ENCODE measurements at regions not wholly inside any gene's neighbourhood (a gene's known extent, or its start where the extent isn't known, plus 50 kb on each side); places are given as distances from the start of the nearest gene placed in this dataset.

DNA sequence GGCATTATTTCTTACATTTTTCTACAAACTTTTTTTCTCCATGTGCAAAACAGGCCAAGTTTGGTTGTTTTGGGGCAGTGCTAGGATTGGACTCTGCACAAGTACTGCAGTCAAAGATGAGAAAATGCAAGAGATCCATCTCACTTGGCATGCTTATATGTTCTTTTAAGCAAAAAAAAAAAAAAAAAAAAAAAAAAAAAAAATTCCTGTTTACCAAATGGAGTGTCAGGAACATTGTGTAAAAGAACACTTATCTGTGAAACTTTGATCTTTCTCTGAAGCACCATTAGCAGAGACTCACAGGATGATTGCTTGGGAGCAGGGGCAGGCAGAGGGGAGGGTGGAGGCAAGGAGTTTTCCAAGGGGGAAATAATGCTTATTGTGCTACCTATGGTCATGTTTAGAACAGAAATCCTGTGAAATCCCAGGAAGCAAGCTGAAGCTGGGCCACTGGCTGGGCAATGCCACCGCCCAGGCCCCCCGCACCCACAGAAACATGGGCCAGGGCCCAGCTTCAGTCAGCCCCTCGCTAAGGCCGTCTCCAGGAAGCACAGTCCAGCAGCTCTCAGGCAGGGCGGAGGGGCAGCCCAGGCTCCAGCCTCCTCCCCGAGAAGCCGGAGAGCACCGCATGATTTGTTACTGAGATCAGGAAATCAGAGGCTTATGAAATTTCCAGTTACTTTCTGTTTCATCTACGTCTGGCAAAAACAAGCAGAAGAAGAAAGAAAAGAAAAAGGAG is 229.4 kb downstream of the ZNF516 start:
- Histone ChIP-seq H3K4me1 (ENCODE audit: control insufficient read depth, insufficient read depth, low read length) (no peaks in the 10 kb centered on the region), H3K9me3 (ENCODE audit: control insufficient read depth, low read length) (no peaks in the 10 kb centered on the region), H3K36me3 (ENCODE audit: control insufficient read depth, insufficient read depth, low read length) (no peaks in the 10 kb centered on the region), H3K9ac (ENCODE audit: low read length) (peak overlapping the region; percentile 28), H3K27me3 (ENCODE audit: control insufficient read depth, insufficient read depth, low read length) (no peaks in the 10 kb centered on the region), H3K4me3 (ENCODE audit: low read length) (no peak overlapping the region)

DNA sequence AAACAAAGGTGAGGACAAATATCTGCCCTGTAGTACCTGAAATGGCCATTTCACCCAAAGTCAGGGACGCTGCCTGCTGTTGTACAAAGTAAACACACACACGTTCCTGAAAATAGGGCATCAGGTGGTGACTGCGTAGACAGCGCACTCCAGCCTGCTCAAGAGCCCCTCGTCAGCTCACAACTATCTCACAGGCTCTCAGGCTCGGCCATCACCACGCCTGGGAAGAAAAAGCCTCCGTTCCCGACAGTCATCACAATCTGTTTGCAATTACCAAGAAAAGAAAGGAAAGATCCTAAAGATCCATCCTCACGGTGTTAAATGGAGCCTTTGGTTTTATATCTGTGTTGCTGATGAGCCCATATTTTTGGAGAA is 230.2 kb downstream of the ZNF516 start:
- Histone ChIP-seq H3K4me3 (ENCODE audit: low read length) (no peak overlapping the region), H3K4me1 (ENCODE audit: control insufficient read depth, insufficient read depth, low read length) (no peaks in the 10 kb centered on the region), H3K27me3 (ENCODE audit: control insufficient read depth, insufficient read depth, low read length) (no peaks in the 10 kb centered on the region), H3K9me3 (ENCODE audit: control insufficient read depth, low read length) (no peaks in the 10 kb centered on the region), H3K9ac (ENCODE audit: low read length) (no peak overlapping the region), H3K36me3 (ENCODE audit: control insufficient read depth, insufficient read depth, low read length) (no peaks in the 10 kb centered on the region)

DNA sequence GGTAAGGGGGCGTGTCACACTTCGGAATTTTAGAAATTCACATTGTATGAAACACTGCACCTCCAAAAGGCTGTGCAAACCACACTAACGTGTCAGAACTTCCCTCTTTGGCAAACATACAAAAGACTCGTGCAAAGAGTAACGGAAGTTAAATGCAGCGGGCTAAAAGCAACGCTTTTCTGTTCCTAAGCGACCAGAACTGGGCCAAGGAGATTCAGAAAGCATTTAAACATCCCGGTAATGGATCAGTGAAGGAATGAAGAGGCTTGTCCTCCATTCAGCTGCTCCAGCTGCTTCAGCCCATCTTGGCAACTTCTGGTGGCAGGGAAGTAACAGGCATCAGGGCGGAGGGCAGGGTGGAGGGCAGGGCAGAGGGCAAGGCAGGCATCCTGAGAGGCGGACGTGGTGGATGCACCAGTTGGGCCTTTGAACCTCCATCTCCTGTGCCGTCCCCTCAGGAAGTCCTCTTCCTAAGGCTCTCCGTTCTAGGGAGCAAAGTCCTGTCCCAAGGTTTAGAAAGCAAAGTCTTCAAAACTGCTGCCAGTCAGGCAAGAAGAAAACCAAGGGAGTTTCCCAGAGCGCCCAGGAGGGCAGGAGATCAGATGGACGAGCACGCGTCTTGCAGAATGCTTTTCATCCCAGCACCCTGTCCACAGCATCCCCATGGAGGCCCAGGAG is 230.7 kb downstream of the ZNF516 start:
- no peaks in the 10 kb centered on the region for H3K4me1 ChIP-seq (ENCODE audit: control insufficient read depth, insufficient read depth, low read length)
- no peaks in the 10 kb centered on the region for H3K9me3 ChIP-seq (ENCODE audit: control insufficient read depth, low read length)
- H3K27me3 ChIP-seq (ENCODE audit: control insufficient read depth, insufficient read depth, low read length) = no peaks in the 10 kb centered on the region
- no peaks in the 10 kb centered on the region for H3K36me3 ChIP-seq (ENCODE audit: control insufficient read depth, insufficient read depth, low read length)
- no peak overlapping the region for H3K9ac ChIP-seq (ENCODE audit: low read length)
- H3K4me3 ChIP-seq (ENCODE audit: low read length) = no peak overlapping the region

DNA sequence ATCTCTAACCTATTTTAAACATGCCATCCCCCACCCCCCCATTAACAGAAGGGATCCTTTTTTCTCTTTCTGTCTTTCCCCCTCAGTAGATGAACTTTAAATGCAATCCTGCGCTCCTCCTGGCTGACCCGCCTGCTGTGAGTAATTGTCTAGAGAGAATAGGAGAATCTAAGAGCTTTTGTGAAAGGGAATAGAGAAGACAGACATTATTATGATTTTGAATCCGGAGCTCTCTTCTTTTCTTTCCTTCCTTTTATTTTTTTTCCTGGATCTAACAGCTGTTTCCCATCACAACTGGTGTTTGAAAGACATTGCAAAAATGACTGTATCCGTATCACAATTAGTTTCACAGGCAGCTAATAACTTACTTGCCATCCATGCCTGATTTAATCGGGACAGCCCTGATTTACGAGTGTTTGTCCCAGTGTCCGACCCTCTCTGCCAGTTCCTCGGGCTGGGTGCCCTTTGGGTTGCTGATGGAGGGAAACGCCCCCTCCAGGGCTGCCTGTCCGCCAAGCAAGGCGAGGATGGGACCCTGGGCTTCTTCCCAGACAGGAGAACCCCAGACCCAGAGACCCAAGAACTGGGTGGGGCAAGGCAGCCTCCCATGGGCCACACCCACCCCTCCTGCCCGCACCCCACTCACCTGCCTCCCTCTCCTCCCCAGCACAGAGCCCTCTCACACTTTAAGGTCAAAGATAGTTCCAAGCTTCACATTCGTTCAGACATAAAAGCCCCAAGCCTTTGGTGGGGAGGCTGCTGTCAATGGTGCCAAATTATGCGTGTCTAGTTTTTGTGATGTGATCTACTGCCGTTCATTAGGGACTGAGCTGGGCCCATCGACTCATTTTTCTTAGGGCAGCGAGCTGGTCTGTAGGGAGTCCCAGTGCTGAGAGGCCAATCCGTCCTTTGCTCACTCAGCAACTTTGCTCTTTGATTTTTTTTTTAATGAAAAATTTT is 231.7 kb downstream of the ZNF516 start:
- no peaks in the 10 kb centered on the region for H3K9me3 ChIP-seq (ENCODE audit: control insufficient read depth, low read length)
- no peak overlapping the region for H3K4me3 ChIP-seq (ENCODE audit: low read length)
- no peaks in the 10 kb centered on the region for H3K4me1 ChIP-seq (ENCODE audit: control insufficient read depth, insufficient read depth, low read length)
- no peaks in the 10 kb centered on the region for H3K27me3 ChIP-seq (ENCODE audit: control insufficient read depth, insufficient read depth, low read length)
- H3K9ac ChIP-seq (ENCODE audit: low read length) = no peak overlapping the region
- H3K36me3 ChIP-seq (ENCODE audit: control insufficient read depth, insufficient read depth, low read length) = no peaks in the 10 kb centered on the region

DNA sequence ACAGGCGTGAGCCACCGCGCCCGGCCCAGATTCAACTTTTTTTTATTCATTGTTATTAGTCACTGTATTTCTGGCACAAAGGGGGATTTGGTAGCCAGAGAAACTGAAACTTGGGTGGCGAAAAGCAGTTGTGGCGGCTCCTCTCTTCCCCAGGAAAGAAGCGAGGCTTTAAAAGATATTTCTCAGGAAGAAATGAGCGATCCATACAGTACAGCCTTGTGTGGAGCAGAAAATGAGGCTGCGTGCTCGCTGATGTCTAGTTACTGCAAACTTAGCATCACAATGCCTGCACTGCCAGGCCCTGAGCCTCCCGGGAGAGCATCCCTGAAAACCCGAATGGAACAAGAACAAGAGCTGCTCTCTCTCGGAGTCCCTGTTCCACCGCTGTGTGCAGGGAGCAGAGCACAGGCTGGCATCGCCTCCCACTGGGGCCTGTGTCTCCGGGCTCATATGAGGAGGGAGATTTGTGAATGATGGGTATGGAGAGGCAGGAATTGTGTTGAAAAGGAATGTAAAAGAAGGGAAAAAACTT is 234.0 kb downstream of the ZNF516 start:
- no peaks in the 10 kb centered on the region for H3K27me3 ChIP-seq (ENCODE audit: control insufficient read depth, insufficient read depth, low read length)
- no peaks in the 10 kb centered on the region for H3K36me3 ChIP-seq (ENCODE audit: control insufficient read depth, insufficient read depth, low read length)
- H3K9ac ChIP-seq (ENCODE audit: low read length) = no peak overlapping the region
- H3K9me3 ChIP-seq (ENCODE audit: control insufficient read depth, low read length) = no peaks in the 10 kb centered on the region
- H3K4me3 ChIP-seq (ENCODE audit: low read length) = no peak overlapping the region
- H3K4me1 ChIP-seq (ENCODE audit: control insufficient read depth, insufficient read depth, low read length) = no peaks in the 10 kb centered on the region

DNA sequence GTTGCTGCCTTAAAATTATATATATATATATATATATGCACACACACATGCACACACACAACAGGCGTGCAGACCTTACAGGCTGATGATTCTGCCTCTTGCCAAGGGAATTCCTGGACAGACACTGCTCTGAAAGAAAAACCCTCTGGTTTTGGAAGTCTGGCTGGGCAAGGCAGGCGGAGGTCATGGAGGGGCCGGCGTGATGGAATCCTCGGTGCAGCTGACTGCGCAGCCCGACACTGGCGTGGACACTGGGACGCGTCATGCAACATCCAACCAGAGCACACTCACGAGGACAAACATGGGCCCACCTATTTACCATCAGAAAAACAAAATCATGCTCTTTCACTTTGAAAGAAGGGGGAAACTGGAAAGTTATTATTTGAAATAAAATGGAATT is 235.3 kb downstream of the ZNF516 start:
- H3K9me3 ChIP-seq (ENCODE audit: control insufficient read depth, low read length) = no peaks in the 10 kb centered on the region
- H3K9ac ChIP-seq (ENCODE audit: low read length) = no peak overlapping the region
- H3K4me1 ChIP-seq (ENCODE audit: control insufficient read depth, insufficient read depth, low read length) = no peaks in the 10 kb centered on the region
- no peak overlapping the region for H3K4me3 ChIP-seq (ENCODE audit: low read length)
- H3K27me3 ChIP-seq (ENCODE audit: control insufficient read depth, insufficient read depth, low read length) = no peaks in the 10 kb centered on the region
- H3K36me3 ChIP-seq (ENCODE audit: control insufficient read depth, insufficient read depth, low read length) = no peaks in the 10 kb centered on the region

DNA sequence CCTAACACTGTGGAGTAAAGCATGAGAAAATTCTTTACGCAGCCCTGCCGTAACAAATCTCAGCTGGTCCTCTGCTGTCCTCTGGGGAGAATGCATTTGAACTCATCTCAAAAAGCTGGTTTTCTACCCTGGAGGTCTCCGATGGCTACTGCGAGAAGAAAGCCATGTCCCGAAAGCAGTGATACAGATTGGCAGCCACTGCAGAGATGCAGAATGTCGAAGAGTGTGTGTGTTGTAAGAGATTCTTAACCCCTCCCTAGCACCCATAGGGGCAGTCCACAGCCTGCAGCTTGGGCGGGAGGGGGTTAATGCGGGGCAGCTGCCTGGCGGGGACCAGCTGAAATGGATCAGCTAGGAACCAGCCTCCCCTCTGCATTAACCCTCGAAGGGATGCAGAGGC is 235.9 kb downstream of the ZNF516 start:
- H3K36me3 ChIP-seq (ENCODE audit: control insufficient read depth, insufficient read depth, low read length) = no peaks in the 10 kb centered on the region
- no peaks in the 10 kb centered on the region for H3K27me3 ChIP-seq (ENCODE audit: control insufficient read depth, insufficient read depth, low read length)
- no peak overlapping the region for H3K9ac ChIP-seq (ENCODE audit: low read length)
- no peaks in the 10 kb centered on the region for H3K9me3 ChIP-seq (ENCODE audit: control insufficient read depth, low read length)
- no peak overlapping the region for H3K4me3 ChIP-seq (ENCODE audit: low read length)
- no peaks in the 10 kb centered on the region for H3K4me1 ChIP-seq (ENCODE audit: control insufficient read depth, insufficient read depth, low read length)

DNA sequence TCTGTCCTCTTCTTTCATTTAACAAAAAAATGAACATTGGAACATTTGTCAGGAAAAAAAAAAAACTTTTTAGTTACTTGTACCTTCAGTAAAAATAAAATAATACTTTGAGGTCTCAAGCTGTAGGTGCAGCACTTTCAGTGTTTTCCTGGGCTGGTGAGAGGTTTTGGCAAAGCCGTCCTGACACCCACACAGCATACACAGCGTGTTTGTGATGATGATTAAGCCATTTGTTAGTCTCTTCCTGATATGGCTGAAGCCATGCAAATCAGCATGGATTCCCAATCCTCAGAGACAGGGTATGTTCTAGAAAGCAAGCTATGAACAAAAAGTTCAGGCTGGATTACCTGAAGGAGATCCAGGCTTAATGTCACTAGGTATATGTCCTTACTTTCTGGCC is 236.8 kb downstream of the ZNF516 start:
- H3K36me3 ChIP-seq (ENCODE audit: control insufficient read depth, insufficient read depth, low read length) = no peaks in the 10 kb centered on the region
- no peaks in the 10 kb centered on the region for H3K9me3 ChIP-seq (ENCODE audit: control insufficient read depth, low read length)
- no peak overlapping the region for H3K4me3 ChIP-seq (ENCODE audit: low read length)
- H3K27me3 ChIP-seq (ENCODE audit: control insufficient read depth, insufficient read depth, low read length) = no peaks in the 10 kb centered on the region
- H3K4me1 ChIP-seq (ENCODE audit: control insufficient read depth, insufficient read depth, low read length) = no peaks in the 10 kb centered on the region
- H3K9ac ChIP-seq (ENCODE audit: low read length) = no peak overlapping the region

DNA sequence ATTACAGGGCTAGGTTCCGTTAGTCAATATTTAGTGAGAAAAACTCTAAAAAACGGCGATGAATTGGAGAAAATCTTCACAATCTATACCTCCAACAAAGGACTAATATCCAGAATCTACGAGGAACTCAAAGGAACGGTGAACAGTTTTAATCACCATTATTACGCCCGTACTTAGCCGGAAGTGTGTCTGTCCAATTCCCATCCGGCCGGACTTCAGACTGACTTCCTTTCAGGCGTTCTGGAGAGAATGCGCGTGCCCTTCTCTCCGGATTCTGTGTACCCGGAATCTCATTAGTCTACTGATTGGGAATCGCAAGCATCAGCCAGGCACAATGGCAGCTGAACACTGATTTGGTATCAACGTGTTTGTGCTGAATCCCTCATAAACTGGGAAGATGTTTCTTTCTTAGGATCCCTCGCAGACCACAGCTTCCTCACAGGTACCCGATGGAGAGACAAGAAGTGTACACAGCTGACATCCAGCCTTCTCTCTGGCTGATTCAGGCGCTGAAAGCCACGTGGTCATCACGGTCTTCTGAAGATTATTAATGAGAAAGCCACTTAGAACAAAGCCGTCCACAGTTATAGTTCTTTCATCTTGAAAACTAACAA is 239.9 kb downstream of the ZNF516 start:
- no peaks in the 10 kb centered on the region for H3K9me3 ChIP-seq (ENCODE audit: control insufficient read depth, low read length)
- H3K4me3 ChIP-seq (ENCODE audit: low read length) = no peak overlapping the region
- H3K4me1 ChIP-seq (ENCODE audit: control insufficient read depth, insufficient read depth, low read length) = no peaks in the 10 kb centered on the region
- H3K9ac ChIP-seq (ENCODE audit: low read length) = no peak overlapping the region
- H3K36me3 ChIP-seq (ENCODE audit: control insufficient read depth, insufficient read depth, low read length) = no peaks in the 10 kb centered on the region
- H3K27me3 ChIP-seq (ENCODE audit: control insufficient read depth, insufficient read depth, low read length) = no peaks in the 10 kb centered on the region

DNA sequence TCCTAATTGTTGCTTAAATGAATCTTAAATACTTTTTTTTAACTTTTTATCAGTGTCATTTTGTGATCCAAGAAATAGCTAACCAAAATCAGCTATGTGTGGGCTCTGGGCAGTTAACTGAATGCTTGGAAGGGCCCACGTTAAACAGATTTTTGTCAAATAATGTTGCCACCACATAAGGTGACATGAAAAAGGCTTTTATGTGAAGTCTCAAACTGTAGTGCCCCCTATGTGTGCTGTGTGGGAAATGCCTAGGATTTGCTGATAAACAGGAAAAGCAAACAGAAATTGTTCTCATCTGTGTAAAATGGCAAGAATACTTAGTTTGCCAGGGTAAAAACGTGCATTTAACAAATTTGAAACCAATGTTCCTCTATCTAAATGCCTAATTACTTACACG is 242.2 kb downstream of the ZNF516 start:
- no peaks in the 10 kb centered on the region for H3K36me3 ChIP-seq (ENCODE audit: control insufficient read depth, insufficient read depth, low read length)
- H3K27me3 ChIP-seq (ENCODE audit: control insufficient read depth, insufficient read depth, low read length) = no peaks in the 10 kb centered on the region
- H3K4me1 ChIP-seq (ENCODE audit: control insufficient read depth, insufficient read depth, low read length) = no peaks in the 10 kb centered on the region
- H3K4me3 ChIP-seq (ENCODE audit: low read length) = no peak overlapping the region
- H3K9me3 ChIP-seq (ENCODE audit: control insufficient read depth, low read length) = no peaks in the 10 kb centered on the region
- no peak overlapping the region for H3K9ac ChIP-seq (ENCODE audit: low read length)

DNA sequence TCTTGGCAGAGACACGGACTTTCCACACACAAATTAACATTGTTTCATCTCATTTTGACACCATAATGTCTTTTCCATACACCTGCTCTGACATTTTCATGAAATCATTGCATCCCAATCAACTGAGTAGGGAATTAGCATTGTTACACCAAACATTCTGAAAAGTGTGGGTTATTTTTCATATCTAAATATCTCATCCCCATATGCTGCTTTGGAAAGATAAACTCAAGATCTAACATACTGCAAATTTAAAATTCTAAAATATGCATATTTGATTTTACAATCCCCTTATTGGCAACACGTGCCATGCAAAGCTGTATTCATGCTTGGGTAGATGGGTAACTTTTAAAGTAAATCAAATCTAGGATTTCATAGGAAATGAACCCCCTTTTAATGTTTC is 242.9 kb downstream of the ZNF516 start:
- Histone ChIP-seq H3K4me3 (ENCODE audit: low read length) (no peak overlapping the region), H3K9me3 (ENCODE audit: control insufficient read depth, low read length) (no peaks in the 10 kb centered on the region), H3K27me3 (ENCODE audit: control insufficient read depth, insufficient read depth, low read length) (no peaks in the 10 kb centered on the region), H3K4me1 (ENCODE audit: control insufficient read depth, insufficient read depth, low read length) (no peaks in the 10 kb centered on the region), H3K9ac (ENCODE audit: low read length) (no peak overlapping the region), H3K36me3 (ENCODE audit: control insufficient read depth, insufficient read depth, low read length) (no peaks in the 10 kb centered on the region)

Data from mucosa of stomach (tissue), 1 donor.